HEK293 (cell line): ENCODE measurements at regions not wholly inside any gene's neighbourhood (a gene's known extent, or its start where the extent isn't known, plus 50 kb on each side); places are given as distances from the start of the nearest gene placed in this dataset.

Source experiments
- CTCF ChIA-PET: fragments of 350-600 bp; formaldehyde crosslinking; extraction: SDS; loops from one replicate; lab custom pipeline; 2021; ENCODE audit warnings: antibody characterized with exemption; lab: Yijun Ruan, JAX
- POLR2A ChIA-PET: fragments of 300-600 bp; formaldehyde crosslinking; extraction: SDS; loops from one replicate; lab custom pipeline; 2020; ENCODE audit warnings: antibody characterized with exemption, inconsistent platforms; lab: Yijun Ruan, JAX
- H3K27ac ChIP-seq: fragments of 200-500 bp; sonication (Bioruptor generic); 2 replicates; pipeline ENCODE4 v1.5.1; 2014; ENCODE audit warnings: low read depth, low read length, control low read depth, inconsistent platforms; ENCODE audit errors: extremely low read depth
- H3K36me3 ChIP-seq, 2 experiments: fragments of 200-500 bp in 1 of 2; sonication (Bioruptor generic) in 1 of 2; 1 replicate in 1 of 2; 2 replicates in 1 of 2; pipeline ENCODE4 v1.5.1; 2014 to 2017; ENCODE audit warnings: inconsistent platforms in 2 of 2, low read length in 2 of 2; ENCODE audit not compliant: control insufficient read depth in 2 of 2, insufficient read depth in 1 of 2
- H3K4me1 ChIP-seq: fragments of 200-500 bp; sonication (Bioruptor generic); 2 replicates; pipeline ENCODE4 v1.5.1; 2014; ENCODE audit warnings: mild to moderate bottlenecking, low read length, inconsistent platforms; ENCODE audit not compliant: control insufficient read depth, insufficient read depth
- H3K4me3 ChIP-seq: 2 replicates; pipeline ENCODE4 v1.5.1; 2011; ENCODE audit warnings: low read depth, mild to moderate bottlenecking, control low read depth, low read length, moderate library complexity
- H3K9me3 ChIP-seq: fragments of 200-500 bp; sonication (Bioruptor generic); 2 replicates; pipeline ENCODE4 v1.5.1; 2014; ENCODE audit warnings: low read depth, low read length, inconsistent platforms; ENCODE audit not compliant: control insufficient read depth, insufficient read depth
- BCL11B ChIP-seq: fragments of 450-650 bp; formaldehyde crosslinking; IDR thresholded peaks from 2 replicates; pipeline ENCODE4 v1.5.1; 2016; ENCODE audit warnings: low read depth, missing biosample characterization, missing genetic modification characterization
- GLIS1 ChIP-seq: fragments of 450-650 bp; formaldehyde crosslinking; IDR thresholded peaks from 2 replicates; pipeline ENCODE4 v1.5.1; 2016; ENCODE audit warnings: missing biosample characterization, missing genetic modification characterization
- IKZF3 ChIP-seq: fragments of 450-650 bp; IDR thresholded peaks from 2 replicates; pipeline ENCODE4 v1.5.0; 2018; ENCODE audit warnings: missing biosample characterization, mild to moderate bottlenecking, missing genetic modification characterization, moderate library complexity
- KLF10 ChIP-seq: fragments of 450-650 bp; IDR thresholded peaks from 2 replicates; pipeline ENCODE4 v1.5.1; 2018; ENCODE audit warnings: missing biosample characterization, mild to moderate bottlenecking, missing genetic modification characterization
- REPIN1 ChIP-seq: fragments of 450-650 bp; formaldehyde crosslinking; IDR thresholded peaks from 2 replicates; pipeline ENCODE4 v1.5.1; 2017; ENCODE audit warnings: missing biosample characterization, missing genetic modification characterization, low read depth
- ZBTB44 ChIP-seq: fragments of 450-650 bp; IDR thresholded peaks from 2 replicates; pipeline ENCODE4 v1.5.1; 2018; ENCODE audit warnings: missing biosample characterization, mild to moderate bottlenecking, missing genetic modification characterization
- ZFP3 ChIP-seq: fragments of 450-650 bp; formaldehyde crosslinking; IDR thresholded peaks from 2 replicates; pipeline ENCODE4 v1.5.1; 2016; ENCODE audit warnings: low read depth, missing biosample characterization, missing genetic modification characterization
- ZIC2 ChIP-seq: fragments of 450-650 bp; formaldehyde crosslinking; IDR thresholded peaks from 2 replicates; pipeline ENCODE4 v1.5.1; 2016; ENCODE audit warnings: missing biosample characterization, missing genetic modification characterization
- ZNF121 ChIP-seq: fragments of 450-650 bp; formaldehyde crosslinking; IDR thresholded peaks from 2 replicates; pipeline ENCODE4 v1.5.1; 2016; ENCODE audit warnings: missing biosample characterization, missing genetic modification characterization
- ZNF138 ChIP-seq: fragments of 450-650 bp; formaldehyde crosslinking; IDR thresholded peaks from 2 replicates; pipeline ENCODE4 v1.5.1; 2016; ENCODE audit warnings: missing biosample characterization, missing genetic modification characterization, borderline replicate concordance
- ZNF169 ChIP-seq: fragments of 450-650 bp; formaldehyde crosslinking; IDR thresholded peaks from 2 replicates; pipeline ENCODE4 v1.5.1; 2016; ENCODE audit warnings: missing biosample characterization, missing genetic modification characterization
- ZNF214 ChIP-seq: fragments of 450-650 bp; formaldehyde crosslinking; IDR thresholded peaks from 2 replicates; pipeline ENCODE4 v1.5.1; 2017; ENCODE audit warnings: missing biosample characterization, mild to moderate bottlenecking, missing genetic modification characterization, borderline replicate concordance
- ZNF221 ChIP-seq: fragments of 450-650 bp; formaldehyde crosslinking; IDR thresholded peaks from 2 replicates; pipeline ENCODE4 v1.5.1; 2017; ENCODE audit warnings: missing biosample characterization, missing genetic modification characterization, borderline replicate concordance
- ZNF266 ChIP-seq: fragments of 450-650 bp; formaldehyde crosslinking; IDR thresholded peaks from 2 replicates; pipeline ENCODE4 v1.5.1; 2016; ENCODE audit warnings: missing biosample characterization, missing genetic modification characterization, low read depth
- ZNF274 ChIP-seq, 2 experiments: fragments of 200-500 bp in 1 of 2; fragments of 450-650 bp in 1 of 2; sonication (Bioruptor generic) in 1 of 2; formaldehyde crosslinking in 1 of 2; IDR thresholded peaks; 2 replicates each; pipeline versions ENCODE4 v1.5.1 to v1.6.1; 2014 to 2016; ENCODE audit warnings: borderline replicate concordance in 1 of 2, inconsistent platforms in 1 of 2, low read length in 1 of 2, missing biosample characterization in 1 of 2, missing genetic modification characterization in 1 of 2
- ZNF362 ChIP-seq: fragments of 450-650 bp; formaldehyde crosslinking; IDR thresholded peaks from 2 replicates; pipeline ENCODE4 v1.5.1; 2016; ENCODE audit warnings: missing biosample characterization, missing genetic modification characterization
- ZNF394 ChIP-seq: fragments of 450-650 bp; formaldehyde crosslinking; IDR thresholded peaks from 2 replicates; pipeline ENCODE4 v1.5.1; 2016; ENCODE audit warnings: missing biosample characterization, missing genetic modification characterization, mild to moderate bottlenecking, moderate library complexity, borderline replicate concordance
- ZNF521 ChIP-seq: fragments of 450-650 bp; formaldehyde crosslinking; IDR thresholded peaks from 2 replicates; pipeline ENCODE4 v1.5.1; 2017; ENCODE audit warnings: missing biosample characterization, mild to moderate bottlenecking, missing genetic modification characterization
- ZNF571 ChIP-seq: fragments of 450-650 bp; formaldehyde crosslinking; IDR thresholded peaks from 2 replicates; pipeline ENCODE4 v1.5.0; 2017; ENCODE audit warnings: missing biosample characterization, missing genetic modification characterization
- ZNF660 ChIP-seq: fragments of 450-650 bp; IDR thresholded peaks from 2 replicates; pipeline ENCODE4 v1.5.1; 2018; ENCODE audit warnings: missing biosample characterization, mild to moderate bottlenecking, missing genetic modification characterization
- ZNF76 ChIP-seq: fragments of 450-650 bp; formaldehyde crosslinking; IDR thresholded peaks from 2 replicates; pipeline ENCODE4; 2016; ENCODE audit warnings: low read depth, missing biosample characterization, missing genetic modification characterization, borderline replicate concordance
- ZNF777 ChIP-seq: fragments of 450-650 bp; formaldehyde crosslinking; IDR thresholded peaks from 2 replicates; pipeline ENCODE4 v1.5.1; 2017; ENCODE audit warnings: missing biosample characterization, missing genetic modification characterization, borderline replicate concordance
- TF ChIP-seq, protein P1 (sequence below): fragments of 450-650 bp; formaldehyde crosslinking; IDR thresholded peaks from 2 replicates; pipeline ENCODE4 v1.5.1; 2017; ENCODE audit warnings: missing biosample characterization, missing genetic modification characterization
- TF ChIP-seq, protein P2 (sequence below): fragments of 450-650 bp; formaldehyde crosslinking; IDR thresholded peaks from 2 replicates; pipeline ENCODE4 v1.5.1; 2016; ENCODE audit warnings: missing biosample characterization, missing genetic modification characterization
- TF ChIP-seq, protein P3 (sequence below): fragments of 450-650 bp; formaldehyde crosslinking; IDR thresholded peaks from 2 replicates; pipeline ENCODE4 v1.5.1; 2016; ENCODE audit warnings: missing biosample characterization, missing genetic modification characterization, low read depth

GRCh38 chr4:124514588-124514987 is 197.9 kb downstream of the ANKRD50 start:
- ChIA-PET POLR2A (no interaction called here), CTCF (no interaction called here)
- TF ChIP-seq, protein P1, sequence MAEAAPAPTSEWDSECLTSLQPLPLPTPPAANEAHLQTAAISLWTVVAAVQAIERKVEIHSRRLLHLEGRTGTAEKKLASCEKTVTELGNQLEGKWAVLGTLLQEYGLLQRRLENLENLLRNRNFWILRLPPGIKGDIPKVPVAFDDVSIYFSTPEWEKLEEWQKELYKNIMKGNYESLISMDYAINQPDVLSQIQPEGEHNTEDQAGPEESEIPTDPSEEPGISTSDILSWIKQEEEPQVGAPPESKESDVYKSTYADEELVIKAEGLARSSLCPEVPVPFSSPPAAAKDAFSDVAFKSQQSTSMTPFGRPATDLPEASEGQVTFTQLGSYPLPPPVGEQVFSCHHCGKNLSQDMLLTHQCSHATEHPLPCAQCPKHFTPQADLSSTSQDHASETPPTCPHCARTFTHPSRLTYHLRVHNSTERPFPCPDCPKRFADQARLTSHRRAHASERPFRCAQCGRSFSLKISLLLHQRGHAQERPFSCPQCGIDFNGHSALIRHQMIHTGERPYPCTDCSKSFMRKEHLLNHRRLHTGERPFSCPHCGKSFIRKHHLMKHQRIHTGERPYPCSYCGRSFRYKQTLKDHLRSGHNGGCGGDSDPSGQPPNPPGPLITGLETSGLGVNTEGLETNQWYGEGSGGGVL (tag by site-specific recombination) = no peak
- no peak for TF ChIP-seq ZIC2 (tag by site-specific recombination)
- TF ChIP-seq ZNF571 (tag by site-specific recombination) = no peak
- TF ChIP-seq KLF10 = no peak
- no peak for TF ChIP-seq REPIN1 (tag by site-specific recombination)
- no peak for TF ChIP-seq ZNF214
- no peak for TF ChIP-seq IKZF3
- TF ChIP-seq ZNF521 (tag by site-specific recombination) = no peak
- no peak for TF ChIP-seq BCL11B
- TF ChIP-seq ZNF777 (tag by site-specific recombination) = no peak
- no peak for TF ChIP-seq ZNF221 (tag by site-specific recombination)
- no peak for TF ChIP-seq ZFP3 (tag by site-specific recombination)
- TF ChIP-seq ZNF660 (tag by site-specific recombination) = no peak
- no peaks in the 10 kb centered on the region for H3K36me3 ChIP-seq
- no peak overlapping the region for H3K27ac ChIP-seq
- H3K9me3 ChIP-seq = no peaks in the 10 kb centered on the region
- no peak overlapping the region for H3K4me3 ChIP-seq
- no peaks in the 10 kb centered on the region for H3K4me1 ChIP-seq

DNA sequence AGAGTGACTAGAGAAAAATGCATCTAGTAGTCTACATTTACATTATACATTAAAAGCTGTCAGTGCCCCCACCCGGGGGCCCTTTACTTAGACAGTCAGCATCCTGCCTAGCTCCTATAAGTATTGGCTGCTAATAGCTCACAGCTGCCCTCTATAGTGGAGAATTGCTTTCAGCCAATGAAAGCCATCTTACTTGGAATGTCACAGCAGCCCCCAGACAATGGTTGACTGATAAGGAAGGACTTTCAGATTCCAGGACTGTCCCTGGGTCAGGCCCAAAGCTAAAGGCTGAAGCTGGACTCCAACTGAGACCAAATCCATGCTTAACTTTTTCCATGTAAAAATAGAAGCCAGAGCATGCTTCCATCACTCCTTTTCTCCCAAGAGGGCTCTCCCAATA is 196.9 kb downstream of the ANKRD50 start:
- Histone ChIP-seq H3K9me3 (no peaks in the 10 kb centered on the region), H3K27ac (no peak overlapping the region), H3K36me3 (no peaks in the 10 kb centered on the region), H3K4me3 (no peak overlapping the region), H3K4me1 (no peaks in the 10 kb centered on the region)
- ChIA-PET CTCF (no interaction called here), POLR2A (no interaction called here)
- TF ChIP-seq, protein P2, sequence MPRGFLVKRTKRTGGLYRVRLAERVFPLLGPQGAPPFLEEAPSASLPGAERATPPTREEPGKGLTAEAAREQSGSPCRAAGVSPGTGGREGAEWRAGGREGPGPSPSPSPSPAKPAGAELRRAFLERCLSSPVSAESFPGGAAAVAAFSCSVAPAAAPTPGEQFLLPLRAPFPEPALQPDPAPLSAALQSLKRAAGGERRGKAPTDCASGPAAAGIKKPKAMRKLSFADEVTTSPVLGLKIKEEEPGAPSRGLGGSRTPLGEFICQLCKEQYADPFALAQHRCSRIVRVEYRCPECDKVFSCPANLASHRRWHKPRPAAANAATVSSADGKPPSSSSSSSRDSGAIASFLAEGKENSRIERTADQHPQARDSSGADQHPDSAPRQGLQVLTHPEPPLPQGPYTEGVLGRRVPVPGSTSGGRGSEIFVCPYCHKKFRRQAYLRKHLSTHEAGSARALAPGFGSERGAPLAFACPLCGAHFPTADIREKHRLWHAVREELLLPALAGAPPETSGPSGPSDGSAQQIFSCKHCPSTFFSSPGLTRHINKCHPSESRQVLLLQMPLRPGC = no peak
- TF ChIP-seq ZNF121 (tag by site-specific recombination) = no peak
- TF ChIP-seq ZNF169 (tag by site-specific recombination) = no peak
- no peak for TF ChIP-seq ZNF274 (IDR thresholded peaks at IDR 0.05; ENCODE audit: low read length)
- no peak for TF ChIP-seq ZNF274 (tag by site-specific recombination; IDR thresholded peaks at IDR 0.05; ENCODE audit: borderline replicate concordance)
- TF ChIP-seq ZNF138 = no peak
- TF ChIP-seq ZNF76 = no peak
- no peak for TF ChIP-seq ZNF394 (tag by site-specific recombination)
- no peak for TF ChIP-seq ZBTB44 (tag by site-specific recombination)
- TF ChIP-seq, protein P3, sequence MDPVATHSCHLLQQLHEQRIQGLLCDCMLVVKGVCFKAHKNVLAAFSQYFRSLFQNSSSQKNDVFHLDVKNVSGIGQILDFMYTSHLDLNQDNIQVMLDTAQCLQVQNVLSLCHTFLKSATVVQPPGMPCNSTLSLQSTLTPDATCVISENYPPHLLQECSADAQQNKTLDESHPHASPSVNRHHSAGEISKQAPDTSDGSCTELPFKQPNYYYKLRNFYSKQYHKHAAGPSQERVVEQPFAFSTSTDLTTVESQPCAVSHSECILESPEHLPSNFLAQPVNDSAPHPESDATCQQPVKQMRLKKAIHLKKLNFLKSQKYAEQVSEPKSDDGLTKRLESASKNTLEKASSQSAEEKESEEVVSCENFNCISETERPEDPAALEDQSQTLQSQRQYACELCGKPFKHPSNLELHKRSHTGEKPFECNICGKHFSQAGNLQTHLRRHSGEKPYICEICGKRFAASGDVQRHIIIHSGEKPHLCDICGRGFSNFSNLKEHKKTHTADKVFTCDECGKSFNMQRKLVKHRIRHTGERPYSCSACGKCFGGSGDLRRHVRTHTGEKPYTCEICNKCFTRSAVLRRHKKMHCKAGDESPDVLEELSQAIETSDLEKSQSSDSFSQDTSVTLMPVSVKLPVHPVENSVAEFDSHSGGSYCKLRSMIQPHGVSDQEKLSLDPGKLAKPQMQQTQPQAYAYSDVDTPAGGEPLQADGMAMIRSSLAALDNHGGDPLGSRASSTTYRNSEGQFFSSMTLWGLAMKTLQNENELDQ = no peak
- no peak for TF ChIP-seq ZNF362
- no peak for TF ChIP-seq ZNF266
- no peak for TF ChIP-seq GLIS1 (tag by site-specific recombination)
